Neuronal stem cell (in vitro differentiated cells): ENCODE measurements at regions not wholly inside any gene's neighbourhood (a gene's known extent, or its start where the extent isn't known, plus 50 kb on each side); places are given as distances from the start of the nearest gene placed in this dataset.
A peak's percentile ranks its signal among the peaks of the same experiment; 100 is the strongest.

Experiments used
- DNase-seq: peaks from one replicate; pipeline ENCODE4 v3.0.0-alpha.2; 2013; ENCODE audit warnings: low spot score
- H2AFZ ChIP-seq: one replicate; pipeline ENCODE4 v1.6.1; 2013; ENCODE audit warnings: mild to moderate bottlenecking, low read length, inconsistent platforms
- H2AK5ac ChIP-seq: 2 replicates; pipeline ENCODE4 v1.6.1; 2013; ENCODE audit warnings: low read depth, mild to moderate bottlenecking, inconsistent platforms, low read length, moderate library complexity, mixed read lengths
- H2BK120ac ChIP-seq: 2 replicates; pipeline ENCODE4 v1.6.1; 2013; ENCODE audit warnings: low read depth, mild to moderate bottlenecking, inconsistent platforms, low read length, moderate library complexity, mixed read lengths
- H2BK12ac ChIP-seq: one replicate; pipeline ENCODE4 v1.6.1; 2013; ENCODE audit warnings: low read length, inconsistent platforms
- H2BK15ac ChIP-seq: 2 replicates; pipeline ENCODE4 v1.6.1; 2013; ENCODE audit warnings: mild to moderate bottlenecking, low read length, inconsistent platforms, mixed read lengths
- H2BK5ac ChIP-seq: one replicate; pipeline ENCODE4 v1.6.1; 2013; ENCODE audit warnings: inconsistent platforms, mild to moderate bottlenecking, low read length, moderate library complexity
- H3K14ac ChIP-seq: one replicate; pipeline ENCODE4 v1.6.1; 2013; ENCODE audit warnings: low read length, inconsistent platforms
- H3K18ac ChIP-seq: 2 replicates; pipeline ENCODE4 v1.6.1; 2013; ENCODE audit warnings: low read length, inconsistent platforms
- H3K23ac ChIP-seq: 2 replicates; pipeline ENCODE4 v1.6.1; 2013; ENCODE audit warnings: low read depth, mild to moderate bottlenecking, mixed read lengths, low read length, inconsistent platforms; ENCODE audit not compliant: poor library complexity
- H3K27ac ChIP-seq: replicated peaks from 3 replicates; pipeline ENCODE4 v1.5.1; 2013; ENCODE audit warnings: low read length, inconsistent platforms
- H3K27me3 ChIP-seq, 3 experiments: 2 replicates each; pipeline ENCODE4 v1.6.1; 2013; ENCODE audit warnings: low read length in 3 of 3, mild to moderate bottlenecking in 2 of 3, inconsistent platforms in 1 of 3, low read depth in 1 of 3, mixed read lengths in 1 of 3, moderate library complexity in 1 of 3; ENCODE audit not compliant: control insufficient read depth in 3 of 3, insufficient read depth in 3 of 3
- H3K36me3 ChIP-seq, 2 donors: replicated peaks in 1 of 2; 2 replicates each; pipeline ENCODE4 v1.6.1; 2013; ENCODE audit warnings: low read length in 2 of 2; ENCODE audit not compliant: control insufficient read depth in 2 of 2, insufficient read depth in 2 of 2
- H3K4ac ChIP-seq: 2 replicates; pipeline ENCODE4 v1.6.1; 2013; ENCODE audit warnings: inconsistent platforms, mild to moderate bottlenecking, low read length, moderate library complexity
- H3K4me1 ChIP-seq, 2 donors: 1 replicate in 1 of 2; 2 replicates in 1 of 2; pipeline ENCODE4 v1.6.1; 2013; ENCODE audit warnings: low read length in 2 of 2, low read depth in 1 of 2; ENCODE audit not compliant: control insufficient read depth in 2 of 2, insufficient read depth in 1 of 2
- H3K4me2 ChIP-seq: one replicate; pipeline ENCODE4 v1.6.1; 2013; ENCODE audit warnings: mild to moderate bottlenecking, low read length, inconsistent platforms; ENCODE audit not compliant: insufficient read depth, poor library complexity, severe bottlenecking
- H3K4me3 ChIP-seq, 2 donors: 2 replicates each; pipeline ENCODE4 v1.5.1; 2013; ENCODE audit warnings: low read length in 2 of 2, mild to moderate bottlenecking in 2 of 2, inconsistent platforms in 1 of 2, moderate library complexity in 1 of 2
- H3K79me1 ChIP-seq: one replicate; pipeline ENCODE4 v1.6.1; 2013; ENCODE audit warnings: low read depth, mild to moderate bottlenecking, inconsistent platforms, low read length, moderate library complexity
- H3K9ac ChIP-seq: one replicate; pipeline ENCODE4 v1.6.1; 2013; ENCODE audit warnings: mild to moderate bottlenecking, low read depth, low read length, inconsistent platforms; ENCODE audit not compliant: poor library complexity
- H3K9me3 ChIP-seq, 2 donors: replicated peaks in 1 of 2; 2 replicates each; pipeline versions ENCODE3 to v1.6.1; 2013; ENCODE audit warnings: low read length in 2 of 2, mild to moderate bottlenecking in 2 of 2, inconsistent platforms in 1 of 2, low read depth in 1 of 2, mixed read lengths in 1 of 2, moderate library complexity in 1 of 2; ENCODE audit not compliant: control insufficient read depth in 2 of 2, insufficient read depth in 1 of 2
- H4K8ac ChIP-seq: one replicate; pipeline ENCODE4 v1.6.1; 2013; ENCODE audit warnings: low read depth, mild to moderate bottlenecking, inconsistent platforms, low read length, moderate library complexity
- H4K91ac ChIP-seq: one replicate; pipeline ENCODE4 v1.6.1; 2013; ENCODE audit warnings: low read length, low read depth, mild to moderate bottlenecking, inconsistent platforms; ENCODE audit not compliant: poor library complexity
- WGBS, 2 donors: extraction: QIAGEN DNeasy Blood & Tissue Kit; methylation state at CpG; one replicate each; pipeline ENCODE4 v1.1.7; 2013; ENCODE audit warnings: missing lambda C conversion rate in 2 of 2, mixed read lengths in 1 of 2; ENCODE audit not compliant: insufficient read length in 2 of 2, insufficient replicate concordance in 1 of 2; ENCODE audit errors: extremely low coverage in 2 of 2; 5-methylcytosine and 5-hydroxymethylcytosine counted together

GRCh38 chr20:57901526-57901925, 191.7 kb upstream of the PMEPA1 start:
- no peaks in the 10 kb centered on the region for H3K36me3 ChIP-seq
- no peak overlapping the region for H3K27ac ChIP-seq
- no peak overlapping the region for H3K4ac ChIP-seq
- H2BK120ac ChIP-seq = no peak overlapping the region
- no peaks in the 10 kb centered on the region for H3K9me3 ChIP-seq
- H2AFZ ChIP-seq = no peak overlapping the region
- H3K4me1 ChIP-seq = peaks cover 0 to 9% of the 10 kb centered on the region in 2 donors
- no peak overlapping the region for H3K23ac ChIP-seq
- no peak overlapping the region for H3K9ac ChIP-seq
- no peak overlapping the region for H4K91ac ChIP-seq
- WGBS, 2 donors = no CpG with 5 or more reads among the region's 4 CpGs
- H2BK5ac ChIP-seq = no peak overlapping the region
- no peak overlapping the region for H4K8ac ChIP-seq
- no peak overlapping the region for H2BK12ac ChIP-seq
- H3K79me1 ChIP-seq = no peaks in the 10 kb centered on the region
- no peak overlapping the region for H3K4me2 ChIP-seq
- H2AK5ac ChIP-seq = no peak overlapping the region
- H3K4me3 ChIP-seq = no peak overlapping the region
- H2BK15ac ChIP-seq = no peak overlapping the region
- H3K18ac ChIP-seq = no peak overlapping the region
- peaks cover 0 to 1% (median 0%) of the 10 kb centered on the region in 3 experiments for H3K27me3 ChIP-seq
- no peak overlapping the region for H3K14ac ChIP-seq
- no peak for DNase-seq

GRCh38 chr20:57900226-57900905, 190.6 kb upstream of the PMEPA1 start:
- Histone ChIP-seq H3K9ac (no peak overlapping the region), H3K9me3 (no peaks in the 10 kb centered on the region), H3K4me1 (peaks cover 0 to 9% of the 10 kb centered on the region in 2 donors), H3K4me3 (no peak overlapping the region), H3K79me1 (no peaks in the 10 kb centered on the region), H2BK15ac (no peak overlapping the region), H3K14ac (no peak overlapping the region), H3K36me3 (no peaks in the 10 kb centered on the region), H2BK5ac (no peak overlapping the region), H3K23ac (no peak overlapping the region), H2AFZ (no peak overlapping the region), H3K4ac (no peak overlapping the region), H3K27me3 (peaks cover 0 to 1% (median 0%) of the 10 kb centered on the region in 3 experiments), H4K91ac (no peak overlapping the region), H3K18ac (peak overlapping the region; percentile 32), H3K27ac (no peak overlapping the region), H2BK120ac (no peak overlapping the region), H2BK12ac (no peak overlapping the region), H3K4me2 (no peak overlapping the region), H2AK5ac (peak overlapping the region; percentile 77), H4K8ac (no peak overlapping the region)
- no CpG with 5 or more reads among the region's 9 CpGs for WGBS, 2 donors
- DNase-seq = no peak

GRCh38 chr20:57899554-57899953, 189.7 kb upstream of the PMEPA1 start:
- no peak overlapping the region for H3K14ac ChIP-seq

GRCh38 chr20:57898332-57898731, 188.5 kb upstream of the PMEPA1 start:
- no peaks in the 10 kb centered on the region for H3K9me3 ChIP-seq
- H2AK5ac ChIP-seq = no peak overlapping the region
- no peaks in the 10 kb centered on the region for H3K36me3 ChIP-seq
- no peak overlapping the region for H2BK5ac ChIP-seq
- no peak overlapping the region for H2BK12ac ChIP-seq
- H3K4me1 ChIP-seq = peaks cover 0 to 12% of the 10 kb centered on the region in 2 donors
- no peak overlapping the region for H2BK120ac ChIP-seq
- no peak overlapping the region for H3K27ac ChIP-seq
- H3K18ac ChIP-seq = no peak overlapping the region
- no peak overlapping the region for H4K91ac ChIP-seq
- H3K4ac ChIP-seq = no peak overlapping the region
- H3K27me3 ChIP-seq = no peaks in the 10 kb centered on the region
- no peak overlapping the region for H3K14ac ChIP-seq
- no peak overlapping the region for H4K8ac ChIP-seq
- H3K9ac ChIP-seq = no peak overlapping the region
- no CpG with 5 or more reads among the region's 4 CpGs for whole genome bisulfite sequencing, 2 donors
- no peak overlapping the region for H2AFZ ChIP-seq
- H3K79me1 ChIP-seq = no peaks in the 10 kb centered on the region
- H3K4me2 ChIP-seq = no peak overlapping the region
- no peak overlapping the region for H3K23ac ChIP-seq
- H2BK15ac ChIP-seq = no peak overlapping the region
- no peak overlapping the region for H3K4me3 ChIP-seq
- no peak for DNase-seq

More at GRCh38 chr20:57899554-57899953, 189.7 kb upstream of the PMEPA1 start:
- Histone ChIP-seq H3K79me1 (no peaks in the 10 kb centered on the region), H2BK5ac (no peak overlapping the region), H3K18ac (peak overlapping the region; percentile 36), H3K9me3 (no peaks in the 10 kb centered on the region), H2AFZ (no peak overlapping the region), H4K8ac (no peak overlapping the region), H3K4me2 (no peak overlapping the region), H3K27ac (no peak overlapping the region), H3K36me3 (no peaks in the 10 kb centered on the region), H4K91ac (no peak overlapping the region), H3K23ac (no peak overlapping the region), H3K4ac (no peak overlapping the region), H3K4me3 (no peak overlapping the region), H3K9ac (no peak overlapping the region), H2AK5ac (no peak overlapping the region), H3K27me3 (peaks cover 0 to 1% (median 0%) of the 10 kb centered on the region in 3 experiments), H2BK120ac (no peak overlapping the region), H3K4me1 (peaks cover 0 to 9% of the 10 kb centered on the region in 2 donors), H2BK12ac (no peak overlapping the region), H2BK15ac (no peak overlapping the region)
- no CpG with 5 or more reads among the region's 7 CpGs for WGBS, 2 donors
- no peak for DNase-seq
